NCI-H2227 treated with DMSO at 0.1 percent for 48 hours (cell line): ENCODE measurements at regions not wholly inside any gene's neighbourhood (a gene's known extent, or its start where the extent isn't known, plus 50 kb on each side); places are given as distances from the start of the nearest gene placed in this dataset.
"Not testable (repeated sequence)": the region's sequence is repeated elsewhere in the genome, so short reads cannot be mapped to it uniquely, and the experiment has no call there.

ENCODE experiments used
- DNase-seq: peaks from one replicate; lab custom pipeline; 2025; lab: John Stamatoyannopoulos, UW

DNA sequence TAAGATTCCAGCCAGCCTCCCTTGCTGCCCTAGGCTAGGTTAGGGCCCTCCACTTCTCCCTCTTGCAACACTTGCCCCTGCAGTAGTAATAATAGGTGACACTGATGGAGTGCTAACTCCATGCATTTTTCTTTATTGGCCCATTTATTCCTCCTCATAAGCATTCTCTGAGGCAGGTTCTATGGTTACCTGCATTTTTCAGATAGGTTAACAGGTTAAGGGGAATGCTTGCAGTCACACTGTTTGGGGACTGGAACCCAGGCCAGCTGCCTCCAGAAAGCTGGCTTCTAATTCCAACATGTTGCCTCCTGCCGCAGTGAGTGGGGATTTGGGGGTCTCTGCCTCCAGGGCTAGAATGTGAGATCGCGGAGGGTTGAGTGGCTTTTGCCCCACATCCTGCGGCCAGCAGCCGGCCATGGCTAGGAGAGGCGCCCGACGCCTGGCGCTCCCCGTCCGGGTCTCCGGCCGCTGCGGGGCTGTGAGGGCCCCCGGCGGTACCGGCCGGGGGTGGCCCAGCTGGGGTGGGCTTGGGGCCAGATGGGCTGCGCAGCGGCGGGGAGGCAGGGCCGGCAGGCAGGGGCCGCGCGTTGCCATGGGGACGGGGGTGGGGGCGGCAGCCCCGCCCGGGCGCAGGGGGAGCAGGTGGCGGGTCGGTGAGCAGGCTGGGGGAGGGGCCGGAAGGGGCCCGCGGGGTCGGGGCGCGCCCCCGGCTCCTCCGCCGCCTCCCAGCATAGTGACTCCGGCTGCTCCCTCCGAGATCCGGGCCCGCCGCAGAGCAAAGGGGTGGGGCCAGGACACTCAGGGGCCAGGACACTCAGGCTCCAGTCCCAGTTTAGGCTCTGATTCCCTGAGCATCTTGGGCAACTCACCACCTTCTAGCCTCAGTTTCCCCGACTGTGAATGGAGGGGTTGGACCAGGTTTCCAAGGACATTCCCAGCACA lies 68.4 kb upstream of the SSBP3 start:
- DNase-seq: peak; percentile 65

DNA sequence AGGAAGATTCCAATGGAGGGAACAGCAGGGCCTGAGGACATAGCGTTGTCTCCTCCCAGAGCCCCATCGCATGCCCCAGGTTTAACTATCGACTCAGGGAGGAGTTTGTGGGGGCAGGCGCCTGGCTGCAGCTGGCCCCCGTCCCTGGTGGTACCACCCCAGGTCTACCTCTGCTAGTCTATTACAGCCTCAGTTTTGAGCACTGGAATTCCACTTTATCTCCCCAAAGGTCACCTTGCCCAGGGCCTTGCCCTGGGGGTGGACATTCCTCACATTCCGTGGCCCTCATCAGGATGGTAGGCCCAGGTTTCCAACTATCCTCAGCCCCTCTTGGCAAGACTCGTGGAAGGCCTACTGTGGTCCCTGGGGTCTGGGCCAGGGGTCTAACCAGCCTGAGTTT lies 65.4 kb upstream of the SSBP3 start:
- no peak for DNase-seq

- not testable (repeated sequence) for DNase-seq
These were observed 63.2 kb upstream of the SSBP3 start for GRCh38 chr1:54469444-54469843.

DNA sequence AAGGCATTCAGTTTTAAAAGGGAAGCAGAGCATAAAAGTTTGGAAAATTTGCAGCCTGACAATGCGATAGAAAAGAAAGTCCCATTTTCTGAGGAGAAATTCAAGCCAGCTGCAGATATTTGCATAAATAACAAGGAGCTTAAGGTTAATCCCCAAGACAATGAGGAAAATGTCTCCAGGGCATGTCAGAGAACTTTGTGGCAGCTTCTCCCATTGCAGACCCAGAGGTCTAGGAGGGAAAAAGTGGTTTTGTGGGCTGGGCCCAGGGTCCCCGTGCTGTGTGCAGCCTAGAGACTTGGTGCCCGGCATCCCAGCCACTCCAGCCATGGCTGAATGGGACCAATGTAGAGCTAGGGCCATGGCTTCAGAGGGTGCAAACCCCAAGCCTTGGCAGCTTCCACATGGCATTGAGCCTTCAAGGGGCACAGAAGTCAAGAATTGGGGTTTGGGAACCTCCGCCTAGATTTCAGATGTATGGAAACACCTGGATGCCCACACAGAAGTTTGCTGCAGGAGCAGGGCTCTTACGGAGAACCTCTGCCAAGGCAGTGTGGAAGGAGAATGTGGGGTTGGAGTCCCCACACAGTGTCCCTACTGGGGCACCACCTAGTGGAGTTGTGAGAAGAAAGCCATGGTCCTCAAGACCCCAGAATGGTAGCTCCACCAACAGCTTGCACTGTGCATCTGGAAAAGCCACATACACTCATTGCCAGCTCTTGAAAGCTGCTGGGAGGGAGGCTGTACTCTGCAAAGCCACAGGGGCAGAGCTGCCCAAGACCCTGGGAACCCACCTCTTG lies 62.3 kb upstream of the SSBP3 start:
- not testable (repeated sequence) for DNase-seq

DNA sequence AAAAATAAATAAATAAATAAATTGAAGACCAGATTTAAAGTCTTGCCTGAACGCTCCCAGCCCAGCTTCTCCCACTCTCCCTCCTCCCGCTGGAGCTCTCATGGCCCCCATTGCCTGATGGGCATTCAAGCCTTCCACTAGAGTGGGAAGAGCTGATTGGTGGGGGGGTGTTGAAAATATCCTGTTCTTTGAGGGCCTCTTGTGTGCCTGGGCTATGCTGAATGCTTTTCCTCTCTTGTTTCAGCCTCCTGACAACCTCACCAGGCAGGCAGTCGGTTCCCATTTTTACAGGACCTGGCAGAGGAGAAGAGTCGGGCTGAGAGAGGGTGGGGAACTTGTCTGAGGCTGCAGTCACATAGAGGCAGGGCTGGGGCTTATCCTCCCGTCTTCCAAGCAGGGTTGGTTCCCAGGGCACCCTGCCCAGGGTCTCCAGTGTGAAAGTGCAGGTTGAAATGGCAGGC lies 59.2 kb upstream of the SSBP3 start:
- DNase-seq: peak; percentile 24

- DNase-seq: no peak
These were observed 58.4 kb upstream of the SSBP3 start for GRCh38 chr1:54464477-54465146.

DNA sequence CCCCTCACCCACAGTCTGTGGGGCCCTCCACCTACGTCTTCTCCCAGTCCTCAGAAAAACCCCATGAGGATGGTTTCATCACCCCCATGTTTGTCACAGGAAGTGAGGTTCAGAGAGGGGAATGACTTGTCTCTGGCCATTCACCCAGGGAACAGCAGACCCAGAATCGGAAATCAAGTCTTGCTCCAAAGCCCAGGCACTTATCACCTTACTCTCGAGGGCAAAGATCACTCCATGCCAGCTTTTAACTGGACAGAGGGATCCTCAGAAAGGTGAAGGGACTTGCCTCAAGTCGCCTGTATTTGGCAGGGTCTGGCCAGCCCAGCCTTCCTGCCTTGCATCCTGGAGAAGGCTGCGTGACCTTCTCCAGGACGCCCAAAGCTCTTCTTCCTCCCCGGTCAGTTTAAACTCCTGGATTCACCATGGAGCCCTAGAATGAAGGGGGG lies 57.9 kb upstream of the SSBP3 start:
- DNase-seq: no peak

GRCh38 chr1:54463259-54464030 lies 57.3 kb upstream of the SSBP3 start:
- no peak for DNase-seq

- DNase-seq: no peak
These were observed 56.5 kb upstream of the SSBP3 start for GRCh38 chr1:54462597-54463258.

- no peak for DNase-seq
These were observed 55.8 kb upstream of the SSBP3 start for GRCh38 chr1:54461731-54462596.

DNA sequence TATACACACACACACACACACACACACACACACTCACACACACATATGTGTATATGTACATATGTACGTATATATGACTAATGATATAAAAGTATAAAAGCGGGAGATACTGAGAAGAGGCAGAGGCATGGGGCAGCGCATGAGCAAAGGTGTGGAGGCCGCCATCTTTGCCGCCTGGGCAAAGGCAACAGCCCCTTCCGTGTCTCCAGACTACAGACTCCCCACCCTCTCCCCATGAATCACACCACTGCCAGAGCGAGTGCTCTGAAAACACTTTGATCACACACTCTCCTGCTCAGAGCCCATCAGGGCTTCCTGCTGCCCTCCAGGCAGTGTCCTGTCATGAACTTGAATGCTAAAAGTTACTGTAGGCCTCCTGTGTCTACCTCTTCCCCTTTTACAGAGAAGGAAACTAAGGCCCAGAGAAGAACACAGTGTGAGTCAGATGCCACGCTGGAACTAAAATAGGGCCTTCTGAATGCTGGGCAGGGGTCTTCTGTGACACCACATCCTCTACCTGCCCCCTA lies 54.7 kb upstream of the SSBP3 start:
- no peak for DNase-seq

DNA sequence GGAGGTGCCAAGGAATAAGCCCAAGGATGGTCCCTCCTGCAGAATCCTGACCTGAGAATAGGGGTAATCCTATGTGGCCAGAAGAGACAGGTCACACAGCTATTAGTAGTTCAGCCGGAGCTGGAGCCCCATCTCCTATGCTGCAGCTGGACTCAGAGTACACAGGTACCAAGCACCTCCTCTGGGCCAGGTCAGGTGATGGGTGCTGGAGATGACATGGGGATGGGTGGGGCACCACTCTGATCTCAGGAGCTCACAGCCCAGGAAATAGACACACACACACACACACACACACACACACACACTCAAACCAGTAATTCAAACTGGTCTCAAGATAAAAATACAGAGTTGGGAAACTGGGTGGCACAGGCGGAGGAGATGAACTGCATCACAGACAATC lies 54.2 kb upstream of the SSBP3 start:
- DNase-seq: no peak

DNA sequence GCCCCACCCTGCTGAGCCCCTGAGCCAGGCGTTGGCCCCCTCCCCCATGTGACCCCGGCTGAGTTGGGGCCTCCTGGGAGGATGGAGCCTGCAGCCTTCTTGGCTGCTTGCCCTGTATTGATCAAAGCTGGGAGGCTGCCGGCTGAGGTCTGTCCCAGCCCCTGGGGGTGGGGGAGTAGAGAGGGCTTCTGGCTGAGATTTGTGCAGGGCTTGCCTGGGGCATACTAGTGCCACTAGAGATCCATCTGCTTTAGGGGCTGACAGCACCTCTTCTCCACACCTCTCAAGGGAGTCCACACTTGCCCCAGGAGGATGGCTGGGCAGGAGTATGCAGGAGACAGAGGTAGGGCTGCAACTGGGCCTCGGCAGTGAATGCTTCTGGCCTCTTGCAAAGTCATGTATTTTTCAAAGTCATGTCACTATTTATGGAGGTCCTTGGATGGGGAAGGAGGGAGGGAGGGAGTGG lies 53.6 kb upstream of the SSBP3 start:
- peak; percentile 79 for DNase-seq

DNA sequence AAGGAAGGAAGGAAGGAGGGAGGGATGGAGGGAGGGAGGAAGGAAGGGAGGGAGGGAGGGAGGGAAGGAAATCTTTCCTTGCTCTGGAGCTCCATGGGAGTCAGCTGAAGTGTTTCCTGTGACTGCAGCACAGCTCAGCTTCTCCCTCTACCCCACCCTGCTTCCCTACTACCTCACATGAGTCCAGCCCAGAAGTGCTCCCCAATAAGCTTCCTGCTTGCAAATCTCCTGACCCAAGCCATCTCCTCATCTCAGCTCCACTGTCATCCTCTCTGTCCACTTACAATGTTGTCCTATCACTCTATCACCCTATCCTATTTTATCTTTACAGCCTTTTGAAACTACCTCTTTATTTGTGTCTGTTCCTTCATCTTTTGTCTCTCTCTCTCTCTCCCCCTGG lies 52.9 kb upstream of the SSBP3 start:
- DNase-seq: peak; percentile 54

DNA sequence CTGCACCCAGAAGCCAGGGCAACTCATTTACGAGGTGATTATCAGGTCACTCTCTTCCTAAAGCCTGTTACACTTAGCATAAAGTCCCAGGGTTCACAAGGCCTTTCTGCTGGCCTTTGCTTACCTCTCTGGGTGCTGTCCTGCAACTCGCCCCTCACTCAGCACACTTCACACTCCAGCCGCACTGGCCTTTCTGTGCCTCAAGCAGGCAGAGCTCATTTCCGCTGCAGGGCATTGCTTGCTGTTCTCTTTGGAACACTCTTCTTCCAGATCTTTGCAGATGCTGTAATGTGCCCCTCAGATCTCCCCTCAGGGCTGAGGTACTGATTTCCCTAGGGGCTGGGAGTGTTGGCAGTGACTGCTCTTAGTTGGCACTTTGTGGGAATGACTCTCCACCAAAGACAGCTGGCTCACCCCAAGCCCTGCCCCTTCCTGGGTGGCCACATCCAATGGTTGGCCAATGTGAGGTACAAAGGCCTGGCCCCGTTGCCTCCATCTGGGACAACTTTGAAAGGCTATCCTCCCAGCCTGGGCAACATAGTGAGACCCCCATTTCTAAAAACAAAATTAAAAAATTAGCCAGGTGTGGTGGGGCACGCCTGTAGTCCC lies 50.8 kb upstream of the SSBP3 start:
- no peak for DNase-seq

- DNase-seq: no peak
These were observed 50.2 kb upstream of the SSBP3 start for GRCh38 chr1:54456361-54456760.
